HG03039 (cell line): ENCODE measurements at regions not wholly inside any gene's neighbourhood (a gene's known extent, or its start where the extent isn't known, plus 50 kb on each side); places are given as distances from the start of the nearest gene placed in this dataset.

ENCODE experiments used
- ATAC-seq: cut with Tn5 transposase; IDR thresholded peaks from one replicate; pipeline ENCODE4 v1.9.1; 2021; ENCODE audit warnings: mild to moderate bottlenecking, moderate library complexity; ENCODE audit not compliant: unreplicated experiment

DNA sequence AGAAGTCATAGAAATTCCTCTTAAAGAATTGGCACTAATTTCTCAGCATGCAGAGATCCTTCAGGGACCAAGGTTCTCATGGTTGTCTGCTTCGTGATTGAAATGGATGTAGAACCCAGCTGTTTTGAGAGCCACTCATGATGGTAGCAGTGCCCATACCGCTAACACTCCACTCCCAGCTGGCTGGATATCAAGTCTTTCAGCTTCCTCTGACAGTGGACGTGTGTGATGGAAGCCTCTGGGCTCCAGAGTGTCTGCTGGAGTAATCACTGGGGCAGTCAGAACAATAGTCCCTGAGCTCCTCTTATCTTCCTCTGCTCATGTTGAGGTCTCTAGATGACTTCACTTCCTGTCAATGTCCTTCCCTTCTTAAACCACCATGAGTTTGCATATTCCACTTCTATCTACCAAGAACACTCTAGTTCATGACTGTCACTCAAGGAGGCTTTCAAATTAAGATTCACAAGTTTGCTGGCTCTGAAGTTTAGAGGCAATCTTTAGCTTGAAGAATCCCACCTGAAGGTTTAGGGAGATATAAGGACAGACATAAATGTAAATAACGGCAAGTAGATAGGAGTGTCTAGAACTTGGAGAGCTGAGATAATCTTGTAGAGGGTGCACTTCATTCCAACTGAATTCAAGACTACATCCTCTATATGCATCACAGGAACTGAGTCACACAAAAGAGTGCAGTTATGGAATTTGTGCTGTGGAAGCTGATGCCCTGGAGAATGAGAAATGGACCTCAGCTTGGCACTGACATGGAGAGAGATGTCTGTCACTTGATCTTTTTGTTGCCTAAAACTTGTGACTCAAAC is 64.5 kb upstream of the WDR1 start:
- ATAC-seq: peak; percentile 94

DNA sequence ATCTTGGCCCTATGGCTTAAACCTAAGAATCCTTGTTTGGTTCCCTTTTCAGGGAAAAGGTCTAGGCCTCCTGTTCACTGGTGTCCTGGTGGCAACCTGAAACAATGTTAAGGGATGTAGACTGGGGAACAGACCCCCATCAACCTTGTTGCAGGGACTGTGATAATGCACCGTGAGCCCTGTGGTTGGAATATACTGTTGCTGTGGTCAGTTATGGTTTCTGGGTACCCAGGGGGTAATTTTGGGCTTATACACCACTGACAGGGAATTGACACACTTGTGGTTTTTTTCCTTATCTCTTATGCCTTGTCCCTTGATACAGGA is 64.0 kb upstream of the WDR1 start:
- no peak for ATAC-seq

DNA sequence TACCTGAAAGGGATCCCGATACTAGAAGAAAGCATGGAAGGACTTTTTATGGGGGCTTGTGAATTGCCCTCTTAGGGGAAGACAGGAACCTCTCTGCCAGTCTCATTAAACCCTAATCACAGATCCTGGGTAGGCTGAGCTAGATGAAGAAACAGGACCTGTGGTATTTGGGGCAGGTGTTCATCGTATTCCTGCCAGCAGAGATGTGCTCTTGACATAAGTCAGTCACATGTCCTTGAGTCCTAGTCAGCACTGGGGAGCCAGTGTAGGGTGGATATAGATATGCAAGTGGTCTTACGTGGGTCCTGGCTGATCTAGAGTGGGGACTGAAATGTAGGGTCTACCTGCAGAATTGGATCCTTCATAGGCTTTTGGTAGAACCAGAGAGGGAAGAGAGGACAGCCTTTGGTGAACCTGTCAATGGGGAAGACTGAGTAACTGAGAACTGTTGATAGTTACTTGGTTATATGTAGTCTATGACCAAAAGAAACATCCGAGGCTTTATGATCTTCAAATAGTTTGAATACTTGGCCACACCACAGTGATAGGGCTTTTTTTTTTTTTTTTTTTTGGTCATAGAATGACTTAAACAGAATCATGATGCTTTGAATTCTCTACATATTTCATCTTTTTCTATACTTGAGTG is 63.5 kb upstream of the WDR1 start:
- ATAC-seq: no peak

DNA sequence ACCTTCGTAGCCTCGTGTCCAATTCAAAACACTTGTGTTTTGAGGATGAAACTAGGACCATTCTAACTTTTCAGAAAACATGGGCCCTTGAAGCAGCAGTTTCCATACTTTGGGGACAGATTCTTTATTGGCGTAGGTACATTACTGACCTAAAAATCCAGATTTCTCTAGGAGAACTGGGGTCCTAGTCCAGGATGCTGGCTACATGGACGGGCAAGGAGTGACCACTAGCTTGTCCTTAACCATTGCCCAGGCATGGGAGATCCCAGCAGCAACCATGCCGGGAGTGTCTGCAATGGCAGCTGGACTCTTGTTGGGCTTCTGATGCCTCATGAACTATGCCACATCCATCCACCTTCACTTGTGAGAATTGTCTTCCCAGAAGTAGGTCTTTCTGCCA is 62.2 kb upstream of the WDR1 start:
- no peak for ATAC-seq

DNA sequence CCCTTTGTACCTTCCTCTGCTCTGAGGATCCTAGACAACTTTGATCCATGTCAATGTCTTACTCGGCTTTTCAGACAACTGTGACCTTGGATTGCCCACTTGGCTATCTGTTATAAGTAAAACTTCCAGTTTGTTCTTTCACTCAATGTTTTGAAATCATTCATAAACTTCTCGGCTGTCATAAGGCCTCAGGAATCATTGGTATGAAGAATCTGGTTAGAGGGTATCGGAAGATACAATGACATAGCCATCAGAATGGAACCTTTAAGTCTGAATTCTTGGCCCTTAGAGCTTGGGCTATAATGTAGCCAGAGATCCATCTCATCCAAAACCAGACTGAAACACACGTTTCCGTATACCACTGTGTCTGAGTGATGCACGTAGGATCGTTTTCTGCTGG is 59.0 kb upstream of the WDR1 start:
- no peak for ATAC-seq

DNA sequence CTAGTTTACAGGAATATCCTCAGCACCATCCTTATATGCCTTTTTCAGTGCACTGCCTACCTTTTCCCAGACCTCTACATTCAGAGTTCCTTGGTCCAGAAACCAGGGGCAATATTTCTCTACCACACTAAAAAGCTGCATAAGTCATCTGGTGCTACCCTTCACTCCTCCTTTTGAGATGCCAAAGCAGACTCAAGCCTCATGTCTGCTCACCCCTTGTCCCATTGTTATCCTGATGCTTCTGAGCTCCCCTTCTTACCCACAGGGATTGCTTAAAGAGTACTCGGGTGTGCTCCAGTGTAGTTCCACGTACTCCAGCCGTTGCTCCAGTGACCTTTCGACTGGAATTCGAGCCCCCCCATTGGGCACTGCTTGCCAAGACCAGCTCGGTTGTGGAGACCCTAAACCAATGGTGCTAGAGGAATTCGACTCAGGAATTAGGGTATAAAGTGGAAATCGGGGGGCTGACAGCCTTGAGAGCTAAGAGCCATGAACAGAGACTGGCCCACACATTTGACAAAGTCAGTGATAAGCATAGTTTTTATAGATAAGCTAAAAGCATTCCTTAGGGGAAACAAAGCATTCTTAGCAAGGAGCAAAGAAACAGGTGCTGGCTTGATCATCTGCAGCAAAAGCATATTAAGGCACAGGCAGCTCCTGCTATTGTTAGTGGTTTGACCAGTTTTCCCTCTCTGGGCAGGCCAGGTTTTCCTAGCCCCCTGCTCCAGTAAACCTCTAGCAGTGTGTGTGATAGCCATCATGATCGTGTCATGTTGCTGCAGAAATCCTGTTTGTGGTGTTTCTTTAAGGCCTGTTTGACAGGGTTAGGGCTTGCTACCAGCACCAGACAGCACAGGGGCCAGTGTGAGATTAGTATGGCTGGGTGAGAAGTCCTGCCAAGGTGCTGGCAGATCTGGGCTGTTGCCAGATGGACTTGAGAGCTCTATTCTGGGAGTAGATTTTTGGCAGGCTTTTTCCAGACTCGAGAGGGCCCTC is 57.5 kb upstream of the WDR1 start:
- ATAC-seq: no peak

DNA sequence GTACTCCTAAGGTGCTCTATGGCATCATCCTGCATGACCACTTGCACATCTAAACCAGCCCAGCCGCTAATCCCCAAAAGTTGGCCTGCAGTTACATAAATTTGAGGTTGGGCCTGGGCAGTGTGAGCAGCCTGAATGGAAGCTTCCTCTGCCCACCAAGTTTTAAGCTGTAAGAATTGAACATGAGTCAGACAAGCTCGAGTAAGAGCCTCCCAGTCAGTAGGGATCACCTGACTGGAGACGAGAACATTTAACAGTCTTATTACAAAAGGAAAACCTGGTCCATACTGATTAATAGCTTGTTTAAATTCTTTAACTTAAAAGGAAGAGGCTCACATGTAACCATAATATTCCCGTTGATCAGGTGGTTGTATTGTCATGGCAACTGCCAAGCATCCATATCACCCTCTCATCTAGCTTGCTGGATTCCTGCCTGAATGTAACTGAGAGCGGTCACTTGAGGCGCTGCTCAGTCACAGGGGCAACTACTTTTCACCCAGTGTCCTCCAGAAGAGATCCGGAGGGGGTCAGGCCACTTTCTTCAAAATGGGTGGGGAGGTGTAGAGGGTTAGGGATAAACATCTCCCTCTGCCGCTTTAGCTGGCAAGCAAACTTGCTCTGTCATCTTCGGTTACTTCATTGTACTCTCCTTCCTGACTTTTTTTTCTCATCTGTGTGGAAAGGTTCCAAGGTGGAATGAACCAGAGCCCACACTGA is 56.6 kb upstream of the WDR1 start:
- ATAC-seq: no peak

DNA sequence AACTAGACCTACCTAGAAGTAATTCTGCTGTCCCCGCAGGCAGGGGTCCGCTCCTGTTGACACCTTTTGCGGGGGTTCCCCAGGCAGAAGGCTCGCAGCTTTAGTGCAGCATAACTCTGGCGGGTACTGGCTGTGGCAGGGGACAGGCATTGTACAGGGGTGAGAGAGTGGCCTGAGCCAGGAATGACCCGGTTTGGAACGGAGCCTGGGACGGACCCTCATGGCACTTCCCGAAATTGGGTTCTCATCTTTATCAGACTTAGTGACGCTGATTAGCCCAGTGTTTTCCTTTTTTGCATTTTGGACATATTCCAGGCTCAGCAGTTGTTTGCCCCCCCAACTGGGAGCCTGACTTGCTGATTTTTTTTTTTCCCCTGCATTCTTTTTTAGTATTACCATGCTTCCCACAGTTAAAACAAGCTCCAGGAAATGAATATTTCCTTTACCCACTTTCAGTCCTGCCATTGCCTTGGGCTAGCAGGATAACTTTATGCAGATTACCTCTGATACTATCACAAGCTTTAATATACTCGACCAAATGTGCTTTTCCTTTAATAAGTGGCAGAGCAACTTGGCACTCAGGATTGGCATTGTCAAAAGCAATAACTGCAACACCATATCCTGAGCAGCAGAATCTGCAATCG is 55.8 kb upstream of the WDR1 start:
- ATAC-seq: no peak

DNA sequence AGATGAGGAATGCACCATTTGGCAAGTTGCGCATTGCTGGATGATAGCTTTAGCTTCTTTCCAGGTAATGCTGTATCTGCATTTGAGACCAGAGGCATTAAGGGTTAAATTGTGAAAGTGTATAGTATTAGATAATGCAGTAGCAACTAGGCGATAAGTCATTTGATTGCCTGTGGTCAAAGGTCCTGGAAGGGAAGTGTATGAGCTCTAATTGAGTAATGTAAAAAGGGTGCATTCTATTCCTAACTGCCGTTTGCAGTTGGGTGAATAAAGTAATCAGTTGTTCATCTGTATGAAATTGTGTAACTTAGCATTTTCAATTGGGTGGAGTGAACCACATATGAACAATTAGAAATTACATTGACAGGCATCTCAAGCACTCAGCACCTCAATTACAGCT is 54.5 kb upstream of the WDR1 start:
- no peak for ATAC-seq

DNA sequence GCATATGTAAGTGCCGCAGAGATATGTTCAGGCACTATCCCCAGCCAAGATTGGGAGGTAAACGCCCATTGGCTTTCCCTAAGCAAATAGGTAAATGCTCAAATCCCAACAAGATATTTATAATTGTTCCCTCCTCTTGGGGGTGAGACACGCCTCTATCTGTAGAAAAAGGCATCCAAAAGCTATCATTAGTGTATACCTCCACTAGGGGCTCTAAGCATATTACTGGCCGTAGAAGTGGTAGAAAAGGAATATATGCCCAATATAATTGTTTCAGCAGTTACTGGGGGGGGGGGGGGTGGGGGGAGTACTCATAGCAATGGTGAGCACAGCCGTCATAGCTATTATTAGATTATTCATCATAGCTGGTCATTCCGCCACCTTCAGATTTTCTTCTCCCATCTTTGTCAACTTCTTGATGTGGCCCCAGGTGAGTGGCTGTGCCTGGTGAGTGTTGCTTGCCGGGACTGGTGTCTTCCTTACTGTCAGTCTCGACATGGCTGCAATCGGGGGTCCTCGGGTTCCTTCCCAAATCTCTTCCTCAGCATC is 53.3 kb upstream of the WDR1 start:
- ATAC-seq: no peak

DNA sequence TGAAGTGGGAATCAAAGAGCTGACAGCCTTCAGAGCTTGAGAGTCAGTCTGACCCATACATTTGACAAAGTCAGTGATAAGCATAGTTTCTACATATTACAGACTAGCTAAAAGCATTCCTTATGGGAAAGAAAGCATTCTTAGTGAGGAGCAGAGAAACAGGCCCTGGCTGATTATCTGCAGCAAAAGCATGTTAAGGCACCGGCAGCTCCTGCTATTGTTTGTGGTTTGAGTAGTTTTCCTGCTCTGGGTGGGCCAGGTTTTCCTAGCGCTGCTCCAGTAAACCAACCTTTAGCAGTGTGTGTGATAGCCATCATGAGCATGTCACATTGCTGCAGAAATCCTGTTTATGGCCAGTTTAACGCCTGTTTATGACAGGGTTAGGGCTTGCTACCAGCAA is 51.6 kb upstream of the WDR1 start:
- no peak for ATAC-seq

DNA sequence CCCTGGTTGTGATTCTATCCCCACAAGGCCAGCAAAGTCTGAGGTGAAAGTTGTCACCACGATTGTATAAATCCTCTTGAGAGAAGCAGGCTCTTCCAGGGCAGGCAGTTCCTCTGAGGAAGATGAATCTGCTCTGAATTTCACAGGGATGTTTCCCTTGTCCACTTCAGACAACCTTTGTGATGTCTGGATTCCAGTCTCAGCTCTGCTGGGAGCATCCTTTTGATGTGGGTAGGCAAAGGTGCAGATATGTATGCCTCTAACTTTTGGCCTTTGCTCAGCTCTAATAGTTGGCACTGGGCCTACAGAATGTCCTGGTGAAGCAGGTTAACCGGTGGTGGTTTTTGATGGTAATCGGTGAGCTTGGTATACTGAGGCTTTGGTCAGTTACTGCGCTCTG is 50.6 kb upstream of the WDR1 start:
- ATAC-seq: no peak
